GM21786 (cell line): ENCODE measurements at regions not wholly inside any gene's neighbourhood (a gene's known extent, or its start where the extent isn't known, plus 50 kb on each side); places are given as distances from the start of the nearest gene placed in this dataset.

ENCODE experiments used
- ATAC-seq: cut with Tn5 transposase; IDR thresholded peaks from one replicate; pipeline ENCODE4 v1.9.1; 2021; ENCODE audit not compliant: unreplicated experiment

- ATAC-seq: no peak
Measured at GRCh38 chr2:67516362-67516761, 119.2 kb downstream of the ETAA1 start.

GRCh38 chr2:67516899-67517530 lies 119.9 kb downstream of the ETAA1 start:
- no peak for ATAC-seq

GRCh38 chr2:67522148-67522547 lies 125.0 kb downstream of the ETAA1 start:
- ATAC-seq: no peak

- ATAC-seq: no peak
Measured at GRCh38 chr2:67524213-67524612, 127.1 kb downstream of the ETAA1 start.

GRCh38 chr2:67524777-67525176 lies 127.6 kb downstream of the ETAA1 start:
- ATAC-seq: no peak

DNA sequence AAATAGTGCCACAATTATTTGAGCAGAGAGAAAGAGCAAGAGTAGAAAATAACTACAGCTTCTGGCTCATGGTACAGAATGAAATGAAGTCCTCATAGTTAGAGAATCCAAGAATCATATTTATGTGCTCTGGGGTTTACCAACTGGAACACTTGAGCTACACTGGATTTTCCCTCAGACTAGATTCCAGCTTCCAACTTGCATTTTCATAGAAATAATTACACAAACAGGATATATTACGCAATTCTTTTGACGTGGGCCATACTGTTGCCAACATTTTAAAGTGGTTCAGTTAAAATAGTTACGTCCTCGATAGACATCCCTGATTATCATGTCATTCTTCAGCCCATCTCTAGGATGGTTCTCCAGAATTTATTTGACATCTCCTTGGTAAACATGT lies 129.2 kb downstream of the ETAA1 start:
- no peak for ATAC-seq

- no peak for ATAC-seq
Measured at GRCh38 chr2:67528320-67528719, 131.2 kb downstream of the ETAA1 start.

- ATAC-seq: no peak
Measured at GRCh38 chr2:67532387-67532786, 135.3 kb downstream of the ETAA1 start.

- ATAC-seq: no peak
Measured at GRCh38 chr2:67534745-67535144, 137.6 kb downstream of the ETAA1 start.

DNA sequence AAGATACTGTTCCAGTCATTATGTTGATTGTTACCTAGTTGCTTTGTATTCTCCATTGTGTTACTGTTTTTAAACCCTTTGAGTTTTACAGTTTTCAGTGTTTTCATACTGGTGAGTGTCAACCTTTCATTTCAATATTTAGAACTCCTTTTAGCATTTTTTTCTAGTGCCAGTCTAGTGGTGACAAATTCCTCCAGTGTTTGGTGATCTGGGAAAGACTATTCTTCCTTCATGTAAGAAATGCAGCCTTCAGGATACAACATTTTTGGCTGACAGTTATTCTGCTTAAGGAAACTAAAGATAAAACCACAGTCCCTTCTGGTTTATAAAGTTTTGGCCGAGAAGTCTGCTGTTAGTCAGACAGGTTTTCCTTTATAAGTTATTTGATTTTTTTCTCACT lies 143.8 kb downstream of the ETAA1 start:
- no peak for ATAC-seq

GRCh38 chr2:67544286-67544685 lies 147.2 kb downstream of the ETAA1 start:
- no peak for ATAC-seq

DNA sequence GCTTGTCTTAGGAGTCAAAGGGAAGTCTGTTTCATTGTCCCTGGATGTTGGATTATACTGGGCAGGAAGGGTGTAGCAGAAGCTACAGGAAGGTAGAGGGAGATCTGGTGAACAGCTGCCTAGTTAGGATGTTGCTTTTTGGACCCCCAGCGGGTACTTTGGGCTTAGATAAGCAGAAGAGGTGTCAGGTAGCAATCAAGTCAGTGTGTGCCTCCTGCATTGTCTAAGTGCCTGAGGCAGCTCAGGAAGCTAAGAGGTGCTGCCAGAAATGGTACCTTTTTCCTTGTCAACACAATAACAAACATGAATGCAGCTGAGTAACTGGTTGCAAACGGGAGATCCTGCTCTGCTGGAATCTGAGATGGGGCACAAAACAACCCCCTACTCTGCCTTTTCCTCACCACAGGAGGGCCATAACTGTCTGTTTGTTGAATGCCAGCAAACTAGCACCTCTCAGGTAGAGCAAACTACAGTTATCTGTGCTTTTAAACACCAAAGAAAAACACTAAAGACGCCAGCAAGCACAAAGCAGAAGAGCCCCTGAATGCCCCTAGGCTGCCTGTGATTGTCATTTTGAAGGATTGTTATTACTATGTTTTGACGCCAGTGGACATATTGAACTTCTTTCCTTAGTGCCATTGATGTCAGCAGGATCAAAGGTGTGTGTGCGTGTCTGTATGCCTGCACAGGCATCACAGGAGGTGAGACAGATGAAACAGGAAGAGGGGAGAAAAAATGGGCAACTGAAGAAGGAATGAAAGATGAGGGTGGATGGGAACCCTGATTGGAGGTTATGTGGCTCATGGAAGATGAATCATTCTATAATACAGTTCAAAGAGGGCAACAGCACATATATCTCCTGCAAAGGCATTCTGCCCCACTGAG lies 151.4 kb downstream of the ETAA1 start:
- ATAC-seq: no peak

DNA sequence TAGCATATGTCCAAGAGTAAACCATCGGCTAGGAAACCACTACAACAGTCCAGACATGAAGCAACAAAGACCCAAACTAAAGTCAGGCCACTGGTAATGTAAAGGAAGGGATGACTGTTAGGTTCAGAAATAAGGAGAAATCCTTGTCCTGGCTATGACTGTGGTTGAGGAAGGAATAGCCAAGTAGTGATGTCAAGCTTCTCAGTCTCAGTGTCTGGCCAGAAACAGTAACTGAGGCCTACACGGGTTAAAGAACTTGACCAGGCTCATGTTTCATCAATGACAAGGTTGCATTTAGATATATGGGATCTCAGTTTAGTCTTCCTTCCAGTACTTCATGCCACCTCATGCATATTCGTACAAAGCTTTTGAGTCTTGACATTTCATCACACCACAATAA lies 162.0 kb downstream of the ETAA1 start:
- no peak for ATAC-seq

GRCh38 chr2:67560771-67561456 lies 163.8 kb downstream of the ETAA1 start:
- ATAC-seq: no peak

DNA sequence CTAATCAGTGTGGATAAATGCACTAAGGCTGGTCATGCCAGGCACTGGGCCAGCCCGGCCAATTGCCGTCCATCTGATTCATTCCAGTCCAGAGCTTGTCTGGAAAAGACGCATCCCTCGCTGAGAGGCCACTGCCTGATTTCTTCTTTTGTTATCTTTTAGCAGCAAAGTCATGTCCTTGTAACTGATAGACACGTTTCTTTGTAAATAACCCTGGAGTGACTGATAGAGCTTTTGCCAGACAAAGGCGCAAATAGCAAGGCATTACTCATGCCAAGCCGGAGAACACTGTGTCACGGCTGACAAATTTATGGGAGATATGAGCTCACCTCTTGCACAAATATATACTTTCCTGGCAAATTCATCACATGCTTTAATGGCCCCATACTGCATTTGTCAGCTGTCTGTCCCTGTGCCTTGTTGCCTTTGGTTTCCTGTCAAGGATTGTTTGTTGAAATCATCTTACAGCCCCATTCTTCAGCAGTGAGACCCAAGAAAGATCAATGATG lies 164.4 kb downstream of the ETAA1 start:
- no peak for ATAC-seq

DNA sequence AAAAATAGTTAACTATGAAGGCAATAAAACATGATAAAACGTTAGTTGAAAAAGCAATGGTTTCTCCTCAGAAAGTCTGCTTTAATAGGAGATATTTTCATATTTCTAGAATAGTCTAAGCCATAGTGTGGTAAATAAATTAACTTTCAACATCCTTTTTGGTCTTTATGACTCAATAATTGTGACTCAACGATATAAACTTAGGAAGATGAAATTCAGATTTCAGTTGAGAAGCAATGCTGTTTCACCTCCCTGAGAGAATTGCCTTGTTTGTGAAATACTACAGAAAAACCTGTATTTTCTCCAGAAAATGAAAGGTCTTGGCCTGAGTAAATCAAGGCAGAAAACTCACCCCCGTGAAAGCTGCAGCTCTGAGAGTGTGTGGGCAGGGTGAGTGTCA lies 166.9 kb downstream of the ETAA1 start:
- ATAC-seq: no peak

DNA sequence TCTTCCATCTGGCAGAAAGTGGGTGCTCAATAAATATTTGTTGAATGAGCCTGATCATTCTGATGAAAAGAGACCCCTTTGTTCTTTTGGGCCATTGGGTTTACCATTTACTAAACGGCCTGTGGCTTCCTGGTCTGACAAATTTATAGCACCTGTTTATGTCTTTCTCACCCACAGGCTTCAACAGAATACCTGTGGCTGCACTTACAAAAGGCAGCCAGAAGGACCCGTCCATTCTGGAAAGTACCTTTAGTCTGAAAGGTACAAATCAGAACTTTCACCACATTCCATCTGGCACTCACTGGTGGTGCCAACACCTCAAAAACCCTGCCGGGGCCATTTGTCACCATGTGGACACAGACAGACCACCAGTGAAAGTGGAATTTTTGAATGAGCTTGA lies 167.5 kb downstream of the ETAA1 start:
- ATAC-seq: no peak

- no peak for ATAC-seq
Measured at GRCh38 chr2:67565262-67565661, 168.1 kb downstream of the ETAA1 start.

DNA sequence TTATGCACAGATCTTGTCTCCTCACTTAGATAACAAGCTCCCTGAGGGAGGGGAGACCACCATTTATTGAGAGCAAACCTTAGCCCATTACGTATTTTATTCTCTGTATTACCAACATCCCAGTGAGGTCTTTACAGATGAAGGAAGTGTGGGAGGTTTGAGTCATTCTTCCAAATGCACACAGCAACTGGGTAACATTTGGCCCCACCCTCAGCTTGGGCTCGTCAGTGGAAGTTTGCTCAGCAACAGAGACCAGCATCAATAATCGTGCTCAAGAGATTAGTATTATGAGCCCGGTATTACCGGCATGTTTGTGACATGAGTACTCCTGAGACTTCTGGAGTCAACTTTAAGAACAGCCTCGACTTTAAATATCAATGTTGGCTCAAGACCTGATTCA lies 168.6 kb downstream of the ETAA1 start:
- ATAC-seq: no peak

- no peak for ATAC-seq
Measured at GRCh38 chr2:67566285-67566684, 169.2 kb downstream of the ETAA1 start.

- no peak for ATAC-seq
Measured at GRCh38 chr2:67566958-67567635, 170.0 kb downstream of the ETAA1 start.
